Loucy (cell line): ENCODE measurements at regions not wholly inside any gene's neighbourhood (a gene's known extent, or its start where the extent isn't known, plus 50 kb on each side); places are given as distances from the start of the nearest gene placed in this dataset.

Experiments
- H2AFZ ChIP-seq: fragments of 200-600 bp; sonication (generic); 2 replicates; pipeline ENCODE4 v1.6.0; 2016; ENCODE audit warnings: antibody characterized with exemption, mild to moderate bottlenecking, low read length, moderate library complexity
- H3F3A ChIP-seq: fragments of 200-600 bp; 2 replicates; pipeline ENCODE4 v1.6.0; 2016; ENCODE audit warnings: antibody characterized with exemption, low read depth, mild to moderate bottlenecking
- H3K27me3 ChIP-seq: fragments of 200-600 bp; sonication (generic); 2 replicates; pipeline ENCODE4 v1.6.1; 2014; ENCODE audit warnings: low read length, mild to moderate bottlenecking; ENCODE audit not compliant: insufficient read depth, poor library complexity, severe bottlenecking
- H3K36me3 ChIP-seq: fragments of 200-600 bp; sonication (generic); 2 replicates; pipeline ENCODE4 v1.6.1; 2016; ENCODE audit warnings: low read length; ENCODE audit not compliant: insufficient read depth
- H3K4me1 ChIP-seq: fragments of 200-600 bp; sonication (generic); 2 replicates; pipeline ENCODE4 v1.5.1; 2014; ENCODE audit warnings: low read length, mild to moderate bottlenecking; ENCODE audit not compliant: insufficient read depth, poor library complexity, severe bottlenecking
- H3K4me2 ChIP-seq: fragments of 200-600 bp; sonication (generic); 2 replicates; pipeline ENCODE4 v1.6.0; 2014; ENCODE audit warnings: antibody characterized with exemption, low read length, low read depth, mild to moderate bottlenecking; ENCODE audit not compliant: poor library complexity, severe bottlenecking
- H3K4me3 ChIP-seq: fragments of 200-600 bp; sonication (generic); 2 replicates; pipeline ENCODE4 v1.5.1; 2014; ENCODE audit warnings: low read length, mild to moderate bottlenecking, mixed read lengths; ENCODE audit not compliant: poor library complexity, severe bottlenecking
- H3K79me2 ChIP-seq: fragments of 200-600 bp; sonication (generic); 2 replicates; pipeline ENCODE4 v1.6.1; 2014; ENCODE audit warnings: low read length; ENCODE audit not compliant: insufficient read depth
- H3K9ac ChIP-seq: fragments of 200-600 bp; sonication (generic); 2 replicates; pipeline ENCODE4 v1.6.0; 2014; ENCODE audit warnings: mild to moderate bottlenecking, low read depth, low read length, moderate library complexity; ENCODE audit not compliant: poor library complexity, severe bottlenecking
- H3K9me2 ChIP-seq: fragments of 200-600 bp; sonication (generic); replicated peaks from 2 replicates; pipeline ENCODE4 v1.6.1; 2016; ENCODE audit warnings: low read depth, low read length, mixed read lengths
- H3K9me3 ChIP-seq: fragments of 200-600 bp; sonication (generic); 2 replicates; pipeline ENCODE4 v1.6.1; 2014; ENCODE audit warnings: mild to moderate bottlenecking, antibody characterized with exemption, low read length, low read depth; ENCODE audit not compliant: insufficient read depth
- H4K20me1 ChIP-seq: fragments of 200-600 bp; sonication (generic); 2 replicates; pipeline ENCODE4 v1.6.0; 2014; ENCODE audit warnings: antibody characterized with exemption, low read length, mild to moderate bottlenecking; ENCODE audit not compliant: insufficient read depth, poor library complexity, severe bottlenecking
- EZH2phosphoT487 ChIP-seq: fragments of 200-600 bp; IDR thresholded peaks from 2 replicates; pipeline ENCODE4 v1.6.1; 2018; ENCODE audit warnings: antibody characterized with exemption, mild to moderate bottlenecking, moderate library complexity, borderline replicate concordance
- TF ChIP-seq, protein P1 (sequence below): fragments of 200-600 bp; sonication (generic); conservative IDR thresholded peaks from 2 replicates; pipeline ENCODE4 v1.5.1; 2014; ENCODE audit warnings: mild to moderate bottlenecking, antibody characterized with exemption, low read length

DNA sequence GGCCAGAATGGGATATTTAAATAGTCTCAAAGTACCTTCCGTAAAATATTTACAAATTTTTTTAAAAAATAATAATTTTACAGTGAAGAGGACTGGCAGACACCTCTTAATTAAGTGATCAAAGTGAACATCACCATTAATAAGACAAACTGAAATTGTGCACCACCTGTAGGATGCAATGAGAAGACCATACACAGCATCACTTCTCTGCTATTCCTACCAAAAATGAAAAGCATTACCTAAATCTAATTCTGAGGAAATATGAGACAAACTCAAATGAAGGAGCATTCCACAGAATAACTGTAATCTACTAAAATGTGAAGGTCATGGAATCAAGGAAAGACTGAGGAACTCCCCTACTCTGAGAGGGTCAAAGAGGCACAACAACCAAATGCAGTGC is 68.2 kb upstream of the PRDX6 start:
- H3F3A ChIP-seq = no peaks in the 10 kb centered on the region
- peaks cover 29% of the 10 kb centered on the region for H3K4me1 ChIP-seq
- no peaks in the 10 kb centered on the region for H4K20me1 ChIP-seq
- no peak overlapping the region for H3K9ac ChIP-seq
- H2AFZ ChIP-seq = no peak overlapping the region
- no peaks in the 10 kb centered on the region for H3K79me2 ChIP-seq
- no peaks in the 10 kb centered on the region for H3K9me3 ChIP-seq
- TF ChIP-seq, protein P1, sequence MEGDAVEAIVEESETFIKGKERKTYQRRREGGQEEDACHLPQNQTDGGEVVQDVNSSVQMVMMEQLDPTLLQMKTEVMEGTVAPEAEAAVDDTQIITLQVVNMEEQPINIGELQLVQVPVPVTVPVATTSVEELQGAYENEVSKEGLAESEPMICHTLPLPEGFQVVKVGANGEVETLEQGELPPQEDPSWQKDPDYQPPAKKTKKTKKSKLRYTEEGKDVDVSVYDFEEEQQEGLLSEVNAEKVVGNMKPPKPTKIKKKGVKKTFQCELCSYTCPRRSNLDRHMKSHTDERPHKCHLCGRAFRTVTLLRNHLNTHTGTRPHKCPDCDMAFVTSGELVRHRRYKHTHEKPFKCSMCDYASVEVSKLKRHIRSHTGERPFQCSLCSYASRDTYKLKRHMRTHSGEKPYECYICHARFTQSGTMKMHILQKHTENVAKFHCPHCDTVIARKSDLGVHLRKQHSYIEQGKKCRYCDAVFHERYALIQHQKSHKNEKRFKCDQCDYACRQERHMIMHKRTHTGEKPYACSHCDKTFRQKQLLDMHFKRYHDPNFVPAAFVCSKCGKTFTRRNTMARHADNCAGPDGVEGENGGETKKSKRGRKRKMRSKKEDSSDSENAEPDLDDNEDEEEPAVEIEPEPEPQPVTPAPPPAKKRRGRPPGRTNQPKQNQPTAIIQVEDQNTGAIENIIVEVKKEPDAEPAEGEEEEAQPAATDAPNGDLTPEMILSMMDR = peak; percentile 36
- TF ChIP-seq EZH2phosphoT487 = no peak
- no peaks in the 10 kb centered on the region for H3K36me3 ChIP-seq
- H3K9me2 ChIP-seq = no peaks in the 10 kb centered on the region
- H3K27me3 ChIP-seq = no peaks in the 10 kb centered on the region
- no peak overlapping the region for H3K4me3 ChIP-seq
- H3K4me2 ChIP-seq = no peak overlapping the region

DNA sequence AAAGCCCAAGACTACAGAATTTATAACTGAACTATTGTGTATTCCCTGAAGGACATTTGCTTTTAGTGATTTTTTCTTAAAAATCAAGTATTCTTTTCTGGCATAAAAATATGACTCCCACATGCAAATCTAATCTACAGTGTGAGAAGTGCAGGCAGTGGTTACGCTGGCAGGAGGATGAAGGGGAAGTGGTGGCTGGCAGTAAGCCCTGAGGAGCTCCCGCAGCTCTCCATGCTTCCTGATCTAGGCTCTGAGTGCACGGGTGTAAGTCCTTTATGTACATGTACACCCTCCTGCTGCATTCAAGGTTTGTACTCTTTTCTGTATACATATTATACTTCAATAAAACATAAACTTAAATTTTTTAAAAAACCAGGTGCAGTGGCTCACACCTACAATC is 67.5 kb upstream of the PRDX6 start:
- H3K4me2 ChIP-seq = peak overlapping the region; percentile 45
- H3K79me2 ChIP-seq = no peaks in the 10 kb centered on the region
- peaks cover 36% of the 10 kb centered on the region for H3K4me1 ChIP-seq
- no peaks in the 10 kb centered on the region for H4K20me1 ChIP-seq
- no peaks in the 10 kb centered on the region for H3K36me3 ChIP-seq
- peak overlapping the region; percentile 12 for H3K4me3 ChIP-seq
- no peak overlapping the region for H3K9ac ChIP-seq
- TF ChIP-seq EZH2phosphoT487 = no peak
- TF ChIP-seq, protein P1 = no peak
- no peak overlapping the region for H2AFZ ChIP-seq
- H3F3A ChIP-seq = no peaks in the 10 kb centered on the region
- H3K9me2 ChIP-seq = no peaks in the 10 kb centered on the region
- H3K9me3 ChIP-seq = no peaks in the 10 kb centered on the region
- H3K27me3 ChIP-seq = no peaks in the 10 kb centered on the region

DNA sequence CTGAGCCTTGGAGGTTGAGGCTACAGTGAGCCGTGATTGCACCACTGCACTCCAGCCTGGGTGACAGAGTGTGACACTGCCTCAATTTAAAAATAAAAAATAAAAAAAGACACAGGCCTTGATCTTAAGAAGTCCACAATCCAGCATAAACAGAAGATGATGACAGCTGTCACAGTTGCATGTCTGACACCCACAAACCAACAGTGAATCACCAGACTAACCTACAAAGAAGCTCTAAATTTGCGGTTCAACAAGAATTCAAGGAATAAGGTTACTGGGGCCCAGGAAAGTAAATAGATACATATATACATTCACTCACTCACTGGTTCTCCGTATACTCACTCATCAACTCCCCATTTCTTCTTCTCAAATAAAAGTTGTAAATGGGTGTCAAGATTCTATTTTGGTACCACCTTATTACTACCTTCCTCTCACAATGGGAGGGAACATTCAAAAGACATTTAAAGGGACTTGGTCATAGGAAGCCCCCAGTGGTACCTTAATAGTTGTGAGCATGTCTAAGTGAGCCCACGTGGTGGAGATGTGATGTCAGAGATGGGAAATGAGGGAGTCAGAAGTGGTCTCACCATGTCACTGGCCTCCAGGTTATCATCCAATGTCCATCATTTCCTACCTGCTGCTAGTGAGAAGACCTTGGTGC is 66.9 kb upstream of the PRDX6 start:
- no peaks in the 10 kb centered on the region for H3F3A ChIP-seq
- H3K36me3 ChIP-seq = no peaks in the 10 kb centered on the region
- no peaks in the 10 kb centered on the region for H3K9me2 ChIP-seq
- H3K9ac ChIP-seq = no peak overlapping the region
- H2AFZ ChIP-seq = no peak overlapping the region
- H3K4me3 ChIP-seq = no peak overlapping the region
- no peaks in the 10 kb centered on the region for H3K9me3 ChIP-seq
- peaks cover 36% of the 10 kb centered on the region for H3K4me1 ChIP-seq
- H3K4me2 ChIP-seq = peak overlapping the region; percentile 45
- no peaks in the 10 kb centered on the region for H3K79me2 ChIP-seq
- H4K20me1 ChIP-seq = no peaks in the 10 kb centered on the region
- no peak for TF ChIP-seq EZH2phosphoT487
- TF ChIP-seq, protein P1 = no peak
- H3K27me3 ChIP-seq = no peaks in the 10 kb centered on the region
